Tibial nerve (tissue), 3 donors: ENCODE measurements at regions not wholly inside any gene's neighbourhood (a gene's known extent, or its start where the extent isn't known, plus 50 kb on each side); places are given as distances from the start of the nearest gene placed in this dataset.

Experiments
- POLR2A ChIP-seq, 2 donors: fragments of 450-650 bp; IDR thresholded peaks; one replicate each; pipeline ENCODE4 v1.6.1; 2017; ENCODE audit warnings: antibody characterized with exemption in 2 of 2, mild to moderate bottlenecking in 2 of 2, moderate library complexity in 2 of 2
- TF ChIP-seq, protein P1 (sequence below), 5 experiments: fragments of 200-600 bp in 3 of 5; fragments of 450-650 bp in 2 of 5; sonication (generic) in 3 of 5; IDR thresholded peaks; one replicate each; pipeline ENCODE4 v1.5.1; 2016 to 2019; ENCODE audit warnings: antibody characterized with exemption in 5 of 5, mild to moderate bottlenecking in 3 of 5, moderate library complexity in 2 of 5

DNA sequence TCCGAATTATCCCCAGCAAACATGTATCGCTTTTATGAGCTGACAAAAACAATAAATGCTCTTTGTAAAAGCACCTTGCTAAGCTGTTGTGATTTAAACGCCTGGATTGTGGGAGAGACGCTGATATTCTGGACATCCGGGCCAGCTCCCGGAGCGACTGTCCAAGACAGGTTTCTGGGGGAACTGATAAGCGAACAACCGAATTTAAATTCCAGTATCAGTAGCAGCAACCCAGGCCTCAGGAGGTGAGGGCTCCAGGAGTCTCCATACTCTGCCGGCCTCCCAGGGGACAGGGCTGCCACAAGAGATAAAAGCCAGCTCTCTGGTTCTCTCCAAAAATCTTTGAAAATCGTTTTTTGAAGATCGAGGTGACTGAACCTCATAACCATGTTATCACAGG is 50.3 kb upstream of the VSTM2B start:
- TF ChIP-seq, protein P1, sequence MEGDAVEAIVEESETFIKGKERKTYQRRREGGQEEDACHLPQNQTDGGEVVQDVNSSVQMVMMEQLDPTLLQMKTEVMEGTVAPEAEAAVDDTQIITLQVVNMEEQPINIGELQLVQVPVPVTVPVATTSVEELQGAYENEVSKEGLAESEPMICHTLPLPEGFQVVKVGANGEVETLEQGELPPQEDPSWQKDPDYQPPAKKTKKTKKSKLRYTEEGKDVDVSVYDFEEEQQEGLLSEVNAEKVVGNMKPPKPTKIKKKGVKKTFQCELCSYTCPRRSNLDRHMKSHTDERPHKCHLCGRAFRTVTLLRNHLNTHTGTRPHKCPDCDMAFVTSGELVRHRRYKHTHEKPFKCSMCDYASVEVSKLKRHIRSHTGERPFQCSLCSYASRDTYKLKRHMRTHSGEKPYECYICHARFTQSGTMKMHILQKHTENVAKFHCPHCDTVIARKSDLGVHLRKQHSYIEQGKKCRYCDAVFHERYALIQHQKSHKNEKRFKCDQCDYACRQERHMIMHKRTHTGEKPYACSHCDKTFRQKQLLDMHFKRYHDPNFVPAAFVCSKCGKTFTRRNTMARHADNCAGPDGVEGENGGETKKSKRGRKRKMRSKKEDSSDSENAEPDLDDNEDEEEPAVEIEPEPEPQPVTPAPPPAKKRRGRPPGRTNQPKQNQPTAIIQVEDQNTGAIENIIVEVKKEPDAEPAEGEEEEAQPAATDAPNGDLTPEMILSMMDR (IDR thresholded peaks at IDR 0.05) = no peak
- no peak for TF ChIP-seq POLR2A (IDR thresholded peaks at IDR 0.05)
